NOMO-1 (cell line): ENCODE measurements at regions not wholly inside any gene's neighbourhood (a gene's known extent, or its start where the extent isn't known, plus 50 kb on each side); places are given as distances from the start of the nearest gene placed in this dataset.

Experiments
- DNase-seq, 2 experiments: peaks; one replicate each; lab custom pipeline; 2025; ENCODE audit not compliant: unreplicated experiment in 2 of 2; lab: John Stamatoyannopoulos, UW

GRCh38 chr21:15359251-15359650 is 294.5 kb upstream of the NRIP1 start:
- DNase-seq: no peak

- DNase-seq: no peak
Measured at GRCh38 chr21:15362458-15362857, 297.7 kb upstream of the NRIP1 start.

- no peak for DNase-seq
Measured at GRCh38 chr21:15363921-15364320, 299.1 kb upstream of the NRIP1 start.

GRCh38 chr21:15365751-15366392 is 301.1 kb upstream of the NRIP1 start:
- DNase-seq: no peak

DNA sequence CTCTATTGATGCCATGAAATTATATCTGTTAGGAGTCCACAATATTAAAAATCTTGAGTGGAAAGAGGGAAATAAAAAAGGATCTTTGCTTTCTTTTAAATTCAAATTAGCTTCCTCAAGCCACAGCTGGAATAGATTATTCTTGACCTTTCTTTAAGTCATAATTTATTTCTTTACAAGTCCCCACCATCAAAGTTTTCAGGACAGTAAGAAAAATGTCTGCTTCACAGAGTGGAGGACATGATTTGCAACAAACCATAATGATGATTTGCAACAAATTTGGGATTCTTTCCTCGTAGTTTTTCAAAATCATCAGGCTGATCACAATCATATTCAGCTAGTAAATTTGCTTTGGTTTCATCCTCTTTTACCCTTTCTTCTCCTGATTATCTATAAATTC is 301.8 kb upstream of the NRIP1 start:
- DNase-seq: no peak

DNA sequence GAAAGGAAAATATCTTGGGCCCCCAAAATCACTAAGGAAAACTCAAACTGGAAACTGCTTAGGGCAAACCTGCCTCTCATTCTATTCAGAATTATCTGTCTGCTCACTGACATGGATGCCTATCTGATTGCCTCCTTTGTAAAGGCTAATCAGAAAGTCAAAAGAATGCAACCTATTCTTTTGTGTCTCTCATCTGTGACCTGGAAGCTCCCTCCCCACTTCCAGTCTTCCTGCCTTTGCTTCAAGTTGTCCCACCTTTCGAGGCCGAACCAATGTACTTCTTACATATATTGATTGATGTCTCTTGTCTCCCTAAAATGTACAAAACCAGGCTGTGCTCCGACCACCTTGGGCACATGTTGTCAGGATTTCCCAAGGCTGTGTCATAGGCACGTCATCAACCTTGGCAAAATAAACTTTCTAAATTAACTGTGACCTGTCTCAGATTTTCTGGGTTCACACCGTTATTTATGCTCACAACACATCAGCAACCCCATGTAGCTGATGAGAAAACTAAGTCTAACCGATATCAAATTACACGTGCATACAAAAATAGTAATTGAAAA is 302.3 kb upstream of the NRIP1 start:
- no peak for DNase-seq

DNA sequence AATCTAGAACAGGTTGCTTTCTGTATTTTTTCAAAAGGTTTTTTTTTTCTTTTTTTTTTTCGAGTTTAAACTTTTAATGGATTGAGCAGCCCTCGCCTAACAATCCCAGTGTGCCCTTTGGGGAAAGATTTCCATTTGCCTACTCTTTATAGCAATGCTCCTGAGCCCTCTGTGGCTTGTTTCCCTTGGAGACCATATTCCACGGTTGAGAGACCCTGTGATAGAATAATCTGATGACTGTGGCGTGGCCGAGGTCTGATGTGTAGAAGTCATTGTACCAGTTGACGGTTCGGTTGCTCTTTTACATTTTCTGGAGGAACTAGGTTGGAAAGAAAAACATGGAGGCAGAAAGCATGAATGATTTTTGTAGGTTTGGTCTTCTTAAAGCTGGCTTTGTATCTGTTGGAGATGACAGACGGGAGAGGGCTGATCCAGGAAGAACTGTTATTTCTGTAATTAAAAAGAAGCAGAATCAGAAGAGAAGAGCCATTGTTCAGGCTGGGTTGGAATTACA is 305.7 kb upstream of the NRIP1 start:
- no peak for DNase-seq

DNA sequence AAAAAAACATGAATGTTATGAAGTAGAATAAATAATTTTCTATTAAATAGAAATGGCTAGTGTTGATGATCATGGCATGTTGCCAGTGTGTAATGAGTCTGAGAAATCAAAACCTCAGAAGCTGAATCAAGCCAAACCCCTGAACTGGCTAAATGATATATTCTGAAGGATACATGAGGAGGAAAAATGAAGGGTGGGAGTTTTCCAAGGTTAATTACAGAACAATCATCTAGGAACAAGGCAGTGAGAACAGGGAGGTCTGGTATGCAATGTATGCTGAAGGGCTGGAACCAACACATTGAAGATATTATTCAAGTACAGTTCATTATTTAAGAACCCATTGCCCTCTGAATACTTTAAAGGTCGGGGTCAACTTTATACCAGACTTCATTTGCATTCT is 309.1 kb upstream of the NRIP1 start:
- no peak for DNase-seq

DNA sequence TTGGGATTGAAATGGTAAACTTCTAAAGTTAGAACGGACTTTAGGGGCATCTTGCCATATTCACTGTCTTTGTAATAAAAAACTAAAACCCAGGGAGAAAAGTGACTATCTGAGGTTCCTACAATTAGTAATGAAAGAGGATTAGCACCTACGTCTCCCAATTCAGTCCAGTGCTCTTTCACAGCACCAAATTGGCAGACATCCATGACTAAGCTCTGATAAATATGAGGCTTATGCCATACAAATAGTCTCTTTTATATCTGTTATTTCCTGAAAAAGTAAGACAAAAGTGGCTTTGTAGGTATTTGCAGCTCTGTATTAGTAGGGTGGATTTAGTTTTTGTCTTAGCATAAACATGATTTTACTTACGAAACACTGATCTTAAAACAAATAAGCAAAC is 315.0 kb upstream of the NRIP1 start:
- no peak for DNase-seq

DNA sequence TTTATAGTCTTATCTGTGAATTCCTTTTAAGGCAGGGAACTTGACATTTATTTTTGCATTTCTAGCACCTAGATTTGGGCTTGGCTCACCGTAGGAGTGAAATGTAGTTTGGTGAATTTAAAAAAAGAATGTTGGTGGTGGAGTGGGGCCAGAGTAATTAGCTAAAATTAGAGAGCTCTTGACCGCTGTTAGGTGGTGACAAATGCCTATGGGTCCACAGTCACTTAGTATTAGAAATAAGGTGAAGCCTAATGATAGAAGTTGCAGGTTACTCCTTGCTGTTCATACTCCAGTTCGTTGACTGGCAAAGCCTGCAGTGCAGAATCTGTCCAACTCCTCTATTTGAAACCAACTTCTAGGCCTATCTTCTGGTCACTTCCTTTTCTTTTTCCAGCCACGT is 318.8 kb upstream of the NRIP1 start:
- DNase-seq: no peak

- no peak for DNase-seq
Measured at GRCh38 chr21:15390049-15390448, 325.2 kb upstream of the NRIP1 start.

- DNase-seq: no peak
Measured at GRCh38 chr21:15397258-15397657, 332.5 kb upstream of the NRIP1 start.

DNA sequence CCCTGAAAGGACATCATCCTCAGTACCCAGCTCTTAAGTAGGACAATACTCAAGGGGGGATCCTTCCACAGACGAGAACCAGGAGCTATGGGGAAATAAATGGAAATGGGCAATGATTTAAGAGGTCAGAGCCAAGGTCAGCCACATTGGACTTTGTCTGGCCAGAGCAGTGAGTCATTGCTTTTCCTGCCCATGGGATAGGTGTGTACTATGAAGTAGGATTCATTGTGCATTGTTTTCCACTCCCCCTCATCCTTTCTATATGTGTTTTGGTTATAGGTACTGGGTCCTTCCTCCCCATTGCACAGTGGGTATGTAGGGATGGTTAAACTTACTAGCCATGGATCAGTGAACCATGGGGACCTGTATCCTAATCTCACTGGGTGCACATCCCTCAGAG is 328.9 kb upstream of the USP25 start:
- DNase-seq: no peak

- DNase-seq: no peak
Measured at GRCh38 chr21:15401331-15401730, 328.5 kb upstream of the USP25 start.

DNA sequence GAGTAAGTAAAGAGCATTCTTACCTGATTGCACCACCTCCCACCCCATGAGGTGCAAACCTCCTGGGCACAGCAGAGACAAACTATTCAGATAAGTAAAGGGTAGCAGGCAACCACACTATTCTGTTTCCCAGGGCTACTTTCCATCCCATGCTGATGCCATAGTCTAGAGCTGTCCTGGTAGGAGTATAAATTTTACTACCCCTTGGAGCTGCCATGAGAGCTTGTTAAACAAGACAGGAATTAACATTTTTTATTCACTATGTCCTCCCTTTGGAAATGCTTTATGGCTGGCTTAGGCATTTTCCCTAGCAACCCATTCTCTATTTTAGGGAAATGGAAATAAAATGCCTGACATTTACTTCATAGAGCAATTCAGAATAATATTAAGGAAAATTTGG is 324.6 kb upstream of the USP25 start:
- DNase-seq: no peak

DNA sequence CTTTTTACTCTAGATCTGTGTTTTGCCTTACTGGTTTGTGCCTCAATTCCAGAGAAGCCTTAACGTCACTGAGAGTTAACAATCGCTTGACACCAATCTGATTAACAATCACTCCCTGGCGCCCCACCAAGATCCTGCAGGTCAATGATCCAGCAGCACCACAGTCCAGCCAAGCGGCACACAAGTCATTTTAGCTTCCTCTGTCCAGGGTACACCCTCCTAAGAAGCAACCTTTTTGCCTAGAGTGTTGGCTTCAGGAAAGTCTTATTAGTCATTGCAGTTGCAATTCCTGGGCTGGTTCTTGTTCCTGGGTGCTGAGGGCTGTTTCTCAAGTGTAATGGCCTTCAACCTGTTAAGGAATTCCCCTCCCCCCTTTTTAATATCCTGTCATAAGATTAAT is 323.0 kb upstream of the USP25 start:
- DNase-seq: no peak

- DNase-seq: no peak
Measured at GRCh38 chr21:15407585-15407984, 322.2 kb upstream of the USP25 start.

DNA sequence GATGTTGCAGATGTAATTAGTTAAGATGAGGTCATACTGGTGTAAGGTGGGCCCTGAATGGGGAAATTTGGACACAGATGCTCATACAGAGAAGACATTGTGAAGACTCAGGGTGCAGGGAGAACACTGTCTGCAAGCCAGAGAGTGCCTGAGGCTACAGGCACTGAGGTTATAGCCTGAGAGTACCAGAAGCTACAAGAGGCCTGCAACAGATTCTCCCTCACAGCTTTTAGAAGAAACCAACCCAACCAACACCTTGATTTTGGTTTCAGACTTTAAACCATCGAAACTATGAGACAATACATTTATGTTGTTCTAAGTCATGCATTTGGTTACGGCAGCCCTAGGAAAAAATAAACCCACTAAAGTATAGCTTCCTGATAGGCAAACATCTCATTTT is 321.7 kb upstream of the USP25 start:
- DNase-seq: no peak

GRCh38 chr21:15409031-15409430 is 320.8 kb upstream of the USP25 start:
- DNase-seq: no peak

- no peak for DNase-seq
Measured at GRCh38 chr21:15410853-15411252, 318.9 kb upstream of the USP25 start.

DNA sequence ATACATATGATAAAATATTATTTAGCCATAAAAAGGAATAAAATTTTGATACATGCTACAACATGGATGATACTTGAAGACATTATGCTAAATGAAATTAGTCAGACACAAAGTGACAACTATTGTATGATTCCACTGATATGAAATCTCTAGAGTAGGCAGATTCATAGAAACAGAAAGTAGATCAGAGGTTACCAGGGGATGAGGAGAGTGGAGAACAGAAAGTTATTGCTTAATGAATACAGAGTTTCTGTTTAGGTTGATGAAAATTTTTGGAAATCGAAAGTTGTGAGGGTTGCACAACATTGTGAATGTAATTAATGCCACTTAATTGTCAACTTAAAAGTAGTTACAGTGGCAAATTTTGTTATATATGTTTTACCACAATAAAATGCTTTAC is 315.7 kb upstream of the USP25 start:
- peak; percentile 20 to 79 for DNase-seq

DNA sequence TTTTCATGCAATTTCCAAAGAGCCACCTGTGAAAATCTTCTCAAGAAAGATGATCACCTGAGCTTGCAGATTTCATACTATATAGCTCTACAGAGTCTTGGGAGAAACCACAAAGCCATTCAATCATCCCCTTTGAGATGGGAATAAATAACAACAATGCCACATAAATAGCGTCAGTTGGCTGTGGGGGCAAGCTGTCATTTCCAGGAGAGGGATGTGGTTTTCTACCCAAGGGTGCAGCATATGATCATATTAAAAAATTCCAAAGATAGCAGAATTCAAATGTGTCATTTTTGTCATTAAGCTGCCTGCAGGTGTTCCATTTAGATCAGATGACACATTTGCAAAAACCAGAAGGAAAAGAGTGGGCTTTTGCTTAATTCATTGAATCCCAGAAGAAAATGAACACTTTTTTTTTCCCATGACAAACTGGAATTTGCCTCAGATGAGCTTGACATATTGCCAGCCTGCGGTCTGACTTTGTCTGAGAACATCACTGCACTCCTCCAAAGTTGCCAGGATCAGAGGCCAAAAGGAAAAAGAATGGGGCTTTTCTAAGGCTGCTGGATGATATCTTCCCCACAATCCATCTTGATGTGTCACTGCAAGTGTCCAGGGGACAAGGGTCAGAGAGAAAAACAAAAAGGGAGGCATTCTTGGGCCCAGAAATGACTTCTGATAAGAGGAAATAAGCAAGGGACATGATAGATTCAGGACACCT is 314.1 kb upstream of the USP25 start:
- no peak for DNase-seq
